Type B pancreatic cell (in vitro differentiated cells): ENCODE measurements at regions not wholly inside any gene's neighbourhood (a gene's known extent, or its start where the extent isn't known, plus 50 kb on each side); places are given as distances from the start of the nearest gene placed in this dataset.
A peak's percentile ranks its signal among the peaks of the same experiment; 100 is the strongest.

Source experiments
- DNase-seq: peaks from one replicate; pipeline ENCODE4 v3.0.0; 2021; ENCODE audit warnings: mixed read lengths; ENCODE audit not compliant: unreplicated experiment; ENCODE audit errors: extremely low spot score
- H3K27ac Mint-ChIP-seq: 2 replicates; pipeline ENCODE4 v1.8.0; 2021; ENCODE audit warnings: mild to moderate bottlenecking, mixed read lengths
- H3K27me3 Mint-ChIP-seq: 2 replicates; pipeline ENCODE4 v1.8.0; 2021; ENCODE audit warnings: mixed read lengths
- H3K36me3 Mint-ChIP-seq: 2 replicates; pipeline ENCODE4 v1.8.0; 2021; ENCODE audit warnings: mixed read lengths
- H3K4me1 Mint-ChIP-seq: one replicate; pipeline ENCODE4 v1.8.0; 2021; ENCODE audit warnings: mixed read lengths; ENCODE audit not compliant: unreplicated experiment
- H3K4me3 Mint-ChIP-seq: 2 replicates; pipeline ENCODE4 v1.8.0; 2021; ENCODE audit warnings: mild to moderate bottlenecking, mixed read lengths
- H3K9me3 Mint-ChIP-seq: 2 replicates; pipeline ENCODE4 v1.8.0; 2021; ENCODE audit warnings: mixed read lengths
- TF ChIP-seq, protein P1 (sequence below): fragments of 200-600 bp; sonication (generic); conservative IDR thresholded peaks from 2 replicates; pipeline ENCODE4 v1.5.0; 2021; ENCODE audit warnings: antibody characterized with exemption, mild to moderate bottlenecking

DNA sequence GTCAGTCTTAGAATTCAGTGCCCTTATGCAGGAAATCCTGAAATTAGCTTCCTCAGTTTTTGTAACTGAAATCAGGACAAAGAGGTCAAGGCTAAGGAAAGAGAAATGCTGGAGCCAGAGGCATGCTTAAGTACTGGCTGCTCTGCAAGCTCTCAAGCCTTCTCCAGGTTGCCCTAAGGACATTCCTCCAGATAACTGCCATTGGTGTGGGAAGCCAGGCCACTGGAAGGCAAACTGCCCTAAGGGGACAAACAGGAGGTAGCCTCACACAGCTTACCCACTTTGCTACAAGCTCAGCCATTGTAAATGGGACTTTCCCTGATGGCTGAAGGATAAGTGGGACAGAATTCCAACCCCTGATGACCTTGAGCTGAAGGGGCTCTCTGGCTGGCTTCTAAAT, 606.9 kb upstream of the PCDH10 start:
- TF ChIP-seq, protein P1, sequence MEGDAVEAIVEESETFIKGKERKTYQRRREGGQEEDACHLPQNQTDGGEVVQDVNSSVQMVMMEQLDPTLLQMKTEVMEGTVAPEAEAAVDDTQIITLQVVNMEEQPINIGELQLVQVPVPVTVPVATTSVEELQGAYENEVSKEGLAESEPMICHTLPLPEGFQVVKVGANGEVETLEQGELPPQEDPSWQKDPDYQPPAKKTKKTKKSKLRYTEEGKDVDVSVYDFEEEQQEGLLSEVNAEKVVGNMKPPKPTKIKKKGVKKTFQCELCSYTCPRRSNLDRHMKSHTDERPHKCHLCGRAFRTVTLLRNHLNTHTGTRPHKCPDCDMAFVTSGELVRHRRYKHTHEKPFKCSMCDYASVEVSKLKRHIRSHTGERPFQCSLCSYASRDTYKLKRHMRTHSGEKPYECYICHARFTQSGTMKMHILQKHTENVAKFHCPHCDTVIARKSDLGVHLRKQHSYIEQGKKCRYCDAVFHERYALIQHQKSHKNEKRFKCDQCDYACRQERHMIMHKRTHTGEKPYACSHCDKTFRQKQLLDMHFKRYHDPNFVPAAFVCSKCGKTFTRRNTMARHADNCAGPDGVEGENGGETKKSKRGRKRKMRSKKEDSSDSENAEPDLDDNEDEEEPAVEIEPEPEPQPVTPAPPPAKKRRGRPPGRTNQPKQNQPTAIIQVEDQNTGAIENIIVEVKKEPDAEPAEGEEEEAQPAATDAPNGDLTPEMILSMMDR: no peak
- H3K4me1 Mint-ChIP-seq: no peaks in the 10 kb centered on the region
- peaks cover 8% of the 10 kb centered on the region for H3K9me3 Mint-ChIP-seq
- no peak for DNase-seq
- H3K4me3 Mint-ChIP-seq: no peak overlapping the region
- no peaks in the 10 kb centered on the region for H3K27me3 Mint-ChIP-seq
- no peak overlapping the region for H3K27ac Mint-ChIP-seq
- no peaks in the 10 kb centered on the region for H3K36me3 Mint-ChIP-seq

DNA sequence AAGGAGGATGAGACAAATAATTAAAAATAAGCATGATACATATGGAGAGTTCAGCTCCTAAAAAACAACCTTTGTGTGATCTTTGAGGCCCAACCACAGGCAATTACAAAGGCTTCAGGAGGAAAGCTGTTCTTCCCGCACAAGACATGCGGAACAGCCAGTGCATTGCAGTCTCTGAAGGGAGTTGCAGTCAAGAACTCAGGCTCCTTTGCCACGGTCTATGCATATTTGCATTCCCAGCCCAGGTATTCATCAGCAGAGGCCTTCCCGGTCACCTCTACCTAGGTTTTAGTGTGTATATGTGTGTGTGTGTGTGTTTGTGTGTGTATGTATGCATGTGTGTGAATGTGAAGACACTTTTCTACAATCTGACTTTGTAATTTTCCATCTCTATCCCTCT, 600.6 kb upstream of the PCDH10 start:
- Mint-ChIP-seq H3K4me1 (no peaks in the 10 kb centered on the region), H3K4me3 (no peak overlapping the region), H3K36me3 (no peaks in the 10 kb centered on the region), H3K27me3 (no peaks in the 10 kb centered on the region), H3K27ac (no peak overlapping the region), H3K9me3 (no peaks in the 10 kb centered on the region)
- TF ChIP-seq, protein P1: no peak
- no peak for DNase-seq

- Mint-ChIP-seq H3K27ac (no peak overlapping the region), H3K4me1 (no peaks in the 10 kb centered on the region), H3K27me3 (no peaks in the 10 kb centered on the region), H3K4me3 (no peak overlapping the region), H3K9me3 (no peaks in the 10 kb centered on the region), H3K36me3 (no peaks in the 10 kb centered on the region)
- TF ChIP-seq, protein P1: no peak
- no peak for DNase-seq
Measured at GRCh38 chr4:132556316-132556715, 592.8 kb upstream of the PCDH10 start.

DNA sequence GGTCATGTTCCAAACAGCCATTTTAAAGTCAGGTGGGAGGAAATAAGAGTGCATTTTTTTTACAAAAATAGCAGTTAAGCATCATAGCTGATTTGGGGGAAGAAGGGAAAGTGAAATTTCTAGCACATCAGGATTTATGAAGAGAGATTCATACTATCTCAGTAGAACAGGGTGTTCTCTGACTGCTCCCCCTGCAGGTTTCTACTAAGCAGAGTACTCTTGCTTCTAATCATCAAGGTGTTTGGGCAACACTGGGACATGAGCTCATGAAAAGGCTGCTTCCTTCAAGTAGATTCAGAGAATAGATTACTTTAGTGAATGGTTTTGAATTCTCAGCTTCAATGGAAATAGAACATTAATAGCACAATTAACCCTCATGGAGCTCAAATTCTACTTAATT, 591.4 kb upstream of the PCDH10 start:
- TF ChIP-seq, protein P1: no peak
- H3K4me3 Mint-ChIP-seq: no peak overlapping the region
- H3K4me1 Mint-ChIP-seq: no peaks in the 10 kb centered on the region
- H3K9me3 Mint-ChIP-seq: no peaks in the 10 kb centered on the region
- H3K36me3 Mint-ChIP-seq: no peaks in the 10 kb centered on the region
- H3K27me3 Mint-ChIP-seq: no peaks in the 10 kb centered on the region
- DNase-seq: no peak
- H3K27ac Mint-ChIP-seq: no peak overlapping the region

DNA sequence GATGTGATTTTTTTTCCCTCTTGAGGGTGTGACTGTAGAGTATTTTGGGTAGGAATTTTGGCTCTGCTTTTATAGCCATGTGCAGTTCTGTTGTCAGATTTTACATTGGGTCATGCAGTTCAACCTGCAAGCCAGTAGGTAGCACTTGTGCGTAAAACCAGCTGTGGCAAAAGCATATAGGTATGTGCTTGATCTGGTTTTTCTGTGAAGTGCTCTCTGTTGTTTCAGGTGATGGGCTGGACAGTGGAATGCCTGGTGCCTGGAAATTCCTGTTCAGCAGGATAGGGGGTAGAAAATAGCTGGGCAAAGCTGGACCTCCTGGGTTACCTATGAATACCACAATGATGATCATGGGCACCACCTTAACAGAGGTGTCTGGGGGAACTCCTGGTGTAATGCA, 584.2 kb upstream of the PCDH10 start:
- H3K27me3 Mint-ChIP-seq: no peaks in the 10 kb centered on the region
- peaks cover 5% of the 10 kb centered on the region for H3K9me3 Mint-ChIP-seq
- TF ChIP-seq, protein P1: peak; percentile 36
- H3K4me1 Mint-ChIP-seq: no peaks in the 10 kb centered on the region
- DNase-seq: no peak
- H3K36me3 Mint-ChIP-seq: no peaks in the 10 kb centered on the region
- no peak overlapping the region for H3K4me3 Mint-ChIP-seq
- H3K27ac Mint-ChIP-seq: peak overlapping the region; percentile 18

DNA sequence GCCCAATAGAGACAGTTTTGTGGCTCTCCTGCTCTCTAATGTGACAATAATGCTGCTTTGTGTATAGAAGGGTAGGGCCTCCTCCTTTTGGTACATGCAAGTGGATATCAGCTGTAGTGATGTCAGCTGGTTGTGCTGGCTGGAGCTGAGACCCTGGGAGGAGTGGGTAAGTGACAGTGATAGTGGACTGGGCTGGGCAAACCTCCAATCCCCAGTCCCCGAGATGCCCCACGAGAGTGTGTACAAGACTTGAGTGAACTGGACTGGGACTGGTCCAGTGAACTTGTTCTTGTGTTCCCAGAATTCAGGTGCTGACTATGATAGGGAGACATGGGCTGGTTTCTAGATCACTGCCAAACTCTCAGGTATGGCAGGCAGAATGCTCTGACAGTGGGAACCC, 583.6 kb upstream of the PCDH10 start:
- no peak overlapping the region for H3K27ac Mint-ChIP-seq
- H3K9me3 Mint-ChIP-seq: peaks cover 5% of the 10 kb centered on the region
- TF ChIP-seq, protein P1: no peak
- no peak overlapping the region for H3K4me3 Mint-ChIP-seq
- no peaks in the 10 kb centered on the region for H3K36me3 Mint-ChIP-seq
- H3K4me1 Mint-ChIP-seq: no peaks in the 10 kb centered on the region
- DNase-seq: no peak
- no peaks in the 10 kb centered on the region for H3K27me3 Mint-ChIP-seq
